Stimulated activated CD4-positive, alpha-beta T cell treated with anti-CD3 and anti-CD28 coated beads, Interleukin-15, amount 100 ng/mL, for 48 hours (primary cell): ENCODE measurements at regions not wholly inside any gene's neighbourhood (a gene's known extent, or its start where the extent isn't known, plus 50 kb on each side); places are given as distances from the start of the nearest gene placed in this dataset.

Source experiments
- DNase-seq, 2 donors: peaks; one replicate each; pipeline ENCODE4 v3.0.0-alpha.2; 2020; ENCODE audit warnings: low read depth in 2 of 2

DNA sequence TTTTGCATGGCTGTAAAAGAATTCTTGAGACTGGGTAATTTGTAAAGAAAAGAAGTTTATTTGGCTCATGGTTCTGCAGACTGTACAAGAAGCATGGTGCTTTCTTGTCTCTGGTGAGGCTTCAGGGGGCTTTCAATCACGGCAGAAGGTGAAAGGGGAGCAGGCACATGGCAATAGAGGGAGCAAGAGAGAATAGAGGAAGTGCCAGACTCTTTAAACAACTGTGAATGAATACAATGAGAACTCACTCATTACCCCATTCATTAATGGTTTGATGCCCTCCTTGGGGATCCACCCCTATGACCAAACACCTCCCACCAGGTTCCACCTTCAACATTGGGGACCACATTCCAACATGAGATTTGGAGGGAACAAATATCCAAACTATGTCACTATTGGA, 463.5 kb downstream of the MTX2 start:
- DNase-seq = no peak

DNA sequence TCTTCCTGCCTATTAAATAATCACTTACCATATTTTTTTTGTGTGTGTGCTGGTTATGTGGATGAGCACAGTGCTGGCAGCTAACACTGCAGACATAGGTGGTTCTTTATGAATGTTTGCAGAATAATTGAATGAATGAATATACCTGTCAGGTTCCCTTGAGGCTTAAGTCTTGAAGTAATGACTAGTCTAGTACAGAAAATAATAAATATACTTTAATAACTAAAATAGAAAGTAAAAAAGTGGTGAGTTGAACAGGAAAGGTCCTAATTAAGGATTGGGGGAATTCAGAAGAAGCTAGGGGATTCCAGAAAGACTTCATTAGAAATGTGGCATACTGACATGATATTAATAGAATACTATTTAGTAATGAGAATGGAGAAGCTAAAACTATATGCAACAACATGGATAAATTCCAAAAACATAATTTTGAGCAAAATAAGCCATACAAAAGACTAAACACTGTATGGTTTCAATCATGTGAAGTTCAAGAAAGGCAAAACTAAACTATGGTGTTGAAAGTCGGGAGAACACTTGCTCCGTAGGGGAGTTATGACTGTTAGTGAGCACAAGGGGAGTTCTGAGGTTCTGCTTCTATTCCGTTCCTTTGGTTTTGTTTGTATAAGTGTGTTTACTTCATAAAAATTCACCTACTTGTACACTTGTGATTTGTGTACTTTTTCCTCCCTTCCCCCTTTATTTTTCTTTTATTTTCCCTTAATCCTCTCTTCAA, 464.6 kb downstream of the MTX2 start:
- no peak for DNase-seq

DNA sequence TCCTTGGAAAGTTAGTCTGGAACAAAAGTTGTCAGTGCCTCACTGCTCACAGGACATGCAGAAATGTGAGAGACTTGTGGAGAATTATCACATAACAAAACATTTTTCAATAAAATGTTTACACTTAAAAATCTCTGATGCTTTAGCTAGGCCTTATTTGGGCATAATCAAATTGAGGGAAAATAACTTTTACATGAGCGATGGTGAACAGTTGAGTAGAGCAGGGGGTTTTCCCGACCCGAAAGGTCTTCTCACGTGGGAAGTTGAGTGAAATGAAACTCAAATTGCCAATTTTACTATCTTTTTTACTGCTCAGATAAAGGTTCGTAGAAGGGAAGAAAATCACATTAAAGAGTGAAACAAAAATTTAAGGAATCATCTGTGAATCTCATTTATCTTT, 465.6 kb downstream of the MTX2 start:
- DNase-seq = no peak

GRCh38 chr2:176742271-176742670, 470.3 kb upstream of the HNRNPA3 start:
- DNase-seq = no peak

DNA sequence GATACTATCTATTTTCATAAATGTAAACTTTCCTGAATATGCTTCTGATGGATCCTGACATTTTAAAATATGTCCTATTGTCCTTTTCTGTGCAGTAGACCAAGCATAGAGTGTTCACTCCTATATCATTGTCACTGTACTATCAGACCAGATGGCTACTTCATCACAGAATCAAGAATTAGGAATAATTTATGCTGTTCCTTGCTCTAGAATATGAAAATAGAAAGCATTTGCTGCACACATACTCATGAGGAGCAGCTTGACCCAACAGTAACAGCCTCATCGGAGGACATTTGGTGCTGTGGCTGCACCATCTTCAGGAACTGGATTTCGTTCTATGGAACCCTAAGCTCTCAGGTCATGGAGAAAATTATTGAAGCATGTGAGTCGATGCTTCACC, 468.9 kb upstream of the HNRNPA3 start:
- no peak for DNase-seq

DNA sequence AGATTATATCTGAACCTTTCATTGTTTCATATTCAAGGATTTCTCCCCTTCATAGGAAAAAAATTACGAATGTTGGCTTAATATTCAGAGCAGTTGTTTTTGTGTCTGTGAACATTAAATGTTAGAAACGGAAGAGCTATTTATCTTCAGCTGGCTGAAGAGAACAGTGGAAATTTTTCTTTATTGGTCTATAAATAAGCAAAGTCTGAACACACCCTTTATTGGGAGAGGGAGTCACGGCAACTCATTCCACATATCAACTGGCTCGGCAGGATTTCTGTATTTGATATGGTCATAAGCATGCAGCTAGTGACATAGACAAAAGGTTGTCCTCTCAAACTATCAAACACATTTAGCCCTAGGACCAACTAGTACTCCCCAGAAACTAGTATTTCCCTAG, 468.4 kb upstream of the HNRNPA3 start:
- no peak for DNase-seq

- no peak for DNase-seq
Observed at GRCh38 chr2:176745543-176746200, 466.9 kb upstream of the HNRNPA3 start.

DNA sequence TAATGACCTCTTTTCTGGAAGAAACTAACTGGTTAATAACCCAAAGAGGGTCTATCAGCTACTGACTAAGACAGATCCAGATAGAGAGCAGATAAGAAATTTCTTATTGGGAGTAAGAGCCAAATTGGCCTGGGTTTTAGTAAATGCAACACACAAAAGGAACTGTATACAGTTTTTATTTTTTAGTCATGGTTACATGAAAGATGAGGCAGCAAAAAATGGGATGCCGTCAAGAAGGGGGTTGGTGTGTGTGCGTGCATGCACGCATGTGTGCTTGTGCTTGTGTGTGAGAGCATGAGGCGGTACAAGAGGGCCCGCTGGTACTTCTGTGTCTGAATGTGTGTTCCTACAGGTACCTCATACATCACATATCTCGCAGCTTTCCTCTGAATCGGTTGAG, 466.2 kb upstream of the HNRNPA3 start:
- no peak for DNase-seq

DNA sequence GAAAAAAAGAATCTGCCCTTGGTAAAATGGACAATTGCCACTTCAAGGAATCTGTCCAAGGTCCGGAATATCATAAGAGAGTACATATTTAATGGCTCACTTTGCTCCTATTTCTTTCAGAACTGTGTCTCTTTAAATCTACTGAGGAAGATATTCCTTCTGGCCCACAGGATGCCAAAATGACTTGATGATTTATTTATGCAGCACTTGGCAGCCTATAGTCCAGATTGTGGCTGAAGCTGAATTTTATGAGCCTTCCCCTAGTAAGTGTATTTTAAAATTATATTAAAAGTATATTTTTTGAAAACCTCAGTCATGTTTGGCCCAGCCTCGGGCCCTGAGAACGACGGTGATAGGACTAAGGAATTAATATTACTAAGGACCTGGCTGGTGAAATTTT, 465.1 kb upstream of the HNRNPA3 start:
- no peak for DNase-seq

DNA sequence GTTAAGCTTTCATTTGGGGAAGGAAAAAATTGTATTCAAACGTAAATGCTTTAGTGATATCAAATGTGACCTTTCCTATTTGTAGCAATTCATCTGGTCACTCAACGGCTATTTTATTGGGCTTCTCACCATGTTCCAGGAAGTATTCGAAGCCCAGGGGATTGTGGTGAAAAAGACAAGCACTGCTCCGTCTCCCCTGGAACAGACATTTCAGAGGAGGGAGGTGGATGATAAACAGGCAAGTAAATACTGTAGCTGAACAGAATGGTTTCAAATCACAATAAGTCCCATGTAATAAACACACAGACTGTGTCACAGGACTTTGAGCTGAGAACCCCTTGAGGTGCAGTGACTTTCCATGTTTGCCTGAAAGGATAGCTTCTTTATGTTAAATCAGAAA, 464.7 kb upstream of the HNRNPA3 start:
- DNase-seq = no peak

- DNase-seq = no peak
Observed at GRCh38 chr2:176748662-176749061, 463.9 kb upstream of the HNRNPA3 start.

- DNase-seq = no peak
Observed at GRCh38 chr2:176751314-176752227, 461.0 kb upstream of the HNRNPA3 start.

GRCh38 chr2:176752295-176752694, 460.3 kb upstream of the HNRNPA3 start:
- no peak for DNase-seq

DNA sequence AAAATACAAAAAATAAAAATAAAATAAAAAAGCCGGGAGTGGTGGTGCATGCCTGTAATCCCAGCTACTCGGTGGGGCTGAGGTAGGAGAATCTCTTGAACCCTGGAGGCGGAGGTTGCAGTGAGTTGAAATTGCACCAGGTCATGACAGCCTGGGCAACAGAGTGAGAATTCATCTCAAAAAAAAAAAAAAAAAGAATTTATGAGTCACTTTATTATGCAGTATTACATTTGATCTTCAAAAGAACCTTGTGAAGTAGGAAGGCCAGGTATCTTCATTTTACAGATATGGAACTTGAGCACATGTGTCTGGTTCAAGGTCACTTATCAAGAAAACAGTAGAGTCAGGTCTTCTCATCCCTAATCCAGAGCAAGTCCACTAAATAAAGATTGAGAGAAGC, 459.4 kb upstream of the HNRNPA3 start:
- no peak for DNase-seq

DNA sequence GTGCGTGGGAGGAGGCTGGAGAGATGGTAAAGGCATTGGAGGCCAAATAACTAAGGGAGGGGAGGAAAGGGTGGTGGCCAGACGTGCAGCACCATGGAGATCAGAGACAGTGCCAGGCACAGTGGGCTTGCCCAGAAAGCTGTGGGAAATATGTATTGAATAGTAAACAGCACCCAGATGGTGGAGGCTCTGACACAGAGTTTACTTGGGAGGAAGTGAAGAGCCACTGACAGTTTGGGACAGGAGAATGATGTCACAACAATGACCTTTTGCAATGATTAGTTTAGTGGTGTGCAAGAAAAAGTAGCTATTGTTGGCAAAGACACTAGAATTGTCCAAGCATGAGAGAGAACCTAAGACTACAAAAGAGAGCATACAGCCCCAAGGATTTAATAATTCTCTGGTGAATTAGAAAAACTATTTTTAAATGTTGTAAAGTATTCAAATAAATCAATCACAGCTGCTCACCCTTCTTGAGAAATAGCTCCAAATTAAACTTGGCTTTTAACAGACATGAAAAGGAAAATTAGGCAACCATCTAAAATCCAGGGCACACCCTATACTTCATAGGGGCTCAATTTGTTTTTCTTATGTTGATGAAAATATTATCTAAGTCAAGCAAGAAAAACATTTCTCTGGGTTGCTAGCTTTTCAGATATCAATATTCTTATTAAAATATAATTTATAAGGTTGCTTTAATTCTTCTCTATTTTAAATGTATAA, 458.7 kb upstream of the HNRNPA3 start:
- no peak for DNase-seq

GRCh38 chr2:176755537-176756135, 457.0 kb upstream of the HNRNPA3 start:
- DNase-seq = no peak

DNA sequence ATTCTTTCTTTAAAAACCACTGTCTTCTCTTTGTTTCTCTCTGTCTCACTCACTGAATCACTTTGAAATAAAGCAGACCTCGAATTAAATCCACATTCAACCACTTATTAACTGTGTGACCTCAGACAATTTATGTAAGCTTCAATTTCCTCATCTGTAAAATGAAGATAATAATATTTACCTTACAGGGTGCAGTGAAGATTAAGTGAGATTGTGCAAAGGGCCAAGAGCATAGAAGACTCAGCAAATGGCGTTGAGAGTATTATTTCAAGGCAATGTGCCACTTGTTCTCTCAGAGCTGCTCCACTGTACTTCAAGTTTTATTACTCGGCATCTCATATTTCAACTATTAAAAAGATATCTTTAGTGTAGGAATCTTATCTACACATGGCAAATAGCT, 454.2 kb upstream of the HNRNPA3 start:
- DNase-seq = no peak

GRCh38 chr2:176760439-176760838, 452.2 kb upstream of the HNRNPA3 start:
- DNase-seq = no peak

- DNase-seq = no peak
Observed at GRCh38 chr2:176763130-176763529, 449.5 kb upstream of the HNRNPA3 start.

DNA sequence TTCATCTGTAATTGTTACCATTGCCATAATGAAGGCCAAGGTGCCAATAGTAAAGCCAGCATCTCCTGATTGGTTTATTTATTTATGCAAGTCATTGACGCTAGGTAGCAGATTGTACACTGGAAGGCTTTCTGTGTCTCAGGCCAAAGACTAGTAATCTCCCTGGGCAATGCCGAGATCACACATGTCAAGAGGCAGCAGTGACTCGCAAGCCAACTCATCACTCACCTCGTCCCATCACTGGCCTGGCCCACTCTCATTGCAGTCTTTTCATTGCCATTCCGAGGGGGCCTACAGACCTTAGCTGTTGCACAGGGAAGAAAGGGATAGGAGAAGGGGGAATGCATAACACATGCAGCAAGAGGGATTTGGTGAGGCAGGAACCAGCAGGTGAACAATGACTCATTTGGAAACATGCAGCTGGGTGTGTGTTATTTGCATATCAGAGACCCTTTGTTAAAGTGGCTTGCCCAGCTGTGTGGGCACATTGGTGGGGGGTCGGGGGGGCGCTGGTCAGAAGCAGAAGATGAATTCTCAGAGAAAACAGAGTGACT, 448.7 kb upstream of the HNRNPA3 start:
- DNase-seq = no peak

- DNase-seq = no peak
Observed at GRCh38 chr2:176764921-176765320, 447.7 kb upstream of the HNRNPA3 start.
